ENCODE measurements at regions not wholly inside any gene's neighbourhood (a gene's known extent, or its start where the extent isn't known, plus 50 kb on each side); places are given as distances from the start of the nearest gene placed in this dataset.

- no peak for DNase-seq (ENCODE audit: low read depth)
Observed at GRCh38 chr6:133697185-133697584, 191.7 kb upstream of the TCF21 start.

- DNase-seq (ENCODE audit: low read depth): no peak
Observed at GRCh38 chr6:133697666-133698065, 191.2 kb upstream of the TCF21 start.

- DNase-seq (ENCODE audit: low read depth): no peak
Observed at GRCh38 chr6:133698272-133698671, 190.6 kb upstream of the TCF21 start.

GRCh38 chr6:133699741-133700385 is 189.1 kb upstream of the TCF21 start:
- DNase-seq (ENCODE audit: low read depth): no peak

GRCh38 chr6:133701633-133702331 is 187.1 kb upstream of the TCF21 start:
- no peak for DNase-seq (ENCODE audit: low read depth)

GRCh38 chr6:133704371-133704770 is 184.5 kb upstream of the TCF21 start:
- no peak for DNase-seq (ENCODE audit: low read depth)

- no peak for DNase-seq (ENCODE audit: low read depth)
Observed at GRCh38 chr6:133705066-133705465, 183.8 kb upstream of the TCF21 start.

GRCh38 chr6:133705731-133706130 is 183.2 kb upstream of the TCF21 start:
- DNase-seq (ENCODE audit: low read depth): no peak

- DNase-seq (ENCODE audit: low read depth): no peak
Observed at GRCh38 chr6:133707456-133707855, 181.5 kb upstream of the TCF21 start.

GRCh38 chr6:133710826-133711225 is 178.1 kb upstream of the TCF21 start:
- no peak for DNase-seq (ENCODE audit: low read depth)

- no peak for DNase-seq (ENCODE audit: low read depth)
Observed at GRCh38 chr6:133715270-133715669, 173.6 kb upstream of the TCF21 start.

- no peak for DNase-seq (ENCODE audit: low read depth)
Observed at GRCh38 chr6:133724726-133725125, 164.2 kb upstream of the TCF21 start.

GRCh38 chr6:133726188-133726587 is 162.7 kb upstream of the TCF21 start:
- no peak for DNase-seq (ENCODE audit: low read depth)

GRCh38 chr6:133730881-133731280 is 158.0 kb upstream of the TCF21 start:
- DNase-seq (ENCODE audit: low read depth): no peak

- no peak for DNase-seq (ENCODE audit: low read depth)
Observed at GRCh38 chr6:133740218-133740617, 148.7 kb upstream of the TCF21 start.

- DNase-seq (ENCODE audit: low read depth): no peak
Observed at GRCh38 chr6:133740816-133741215, 148.1 kb upstream of the TCF21 start.

- no peak for DNase-seq (ENCODE audit: low read depth)
Observed at GRCh38 chr6:133741375-133741861, 147.5 kb upstream of the TCF21 start.

GRCh38 chr6:133743621-133744020 is 145.3 kb upstream of the TCF21 start:
- DNase-seq (ENCODE audit: low read depth): no peak

GRCh38 chr6:133746417-133746770 is 142.5 kb upstream of the TCF21 start:
- no peak for DNase-seq (ENCODE audit: low read depth)

- no peak for DNase-seq (ENCODE audit: low read depth)
Observed at GRCh38 chr6:133748628-133749027, 140.3 kb upstream of the TCF21 start.

- no peak for DNase-seq (ENCODE audit: low read depth)
Observed at GRCh38 chr6:133749427-133749826, 139.5 kb upstream of the TCF21 start.

GRCh38 chr6:133752129-133752528 is 136.8 kb upstream of the TCF21 start:
- no peak for DNase-seq (ENCODE audit: low read depth)

- no peak for DNase-seq (ENCODE audit: low read depth)
Observed at GRCh38 chr6:133753756-133754155, 135.2 kb upstream of the TCF21 start.

- no peak for DNase-seq (ENCODE audit: low read depth)
Observed at GRCh38 chr6:133754298-133754697, 134.6 kb upstream of the TCF21 start.
